NB4 (cell line): ENCODE measurements at regions not wholly inside any gene's neighbourhood (a gene's known extent, or its start where the extent isn't known, plus 50 kb on each side); places are given as distances from the start of the nearest gene placed in this dataset.

Source experiments
- DNase-seq: peaks from one replicate; pipeline ENCODE4 v3.0.0; 2010; ENCODE audit warnings: low read depth
- H3K4me3 ChIP-seq: one replicate; pipeline ENCODE4 v1.5.1; 2011; ENCODE audit warnings: mild to moderate bottlenecking, low read depth, low read length, moderate library complexity
- CTCF ChIP-seq: IDR thresholded peaks from one replicate; pipeline ENCODE4 v1.5.1; 2012; ENCODE audit warnings: low read depth, low read length
- MAX ChIP-seq: IDR thresholded peaks from 2 replicates; pipeline ENCODE4 v1.6.1; 2011; ENCODE audit warnings: low read depth, low read length
- MYC ChIP-seq: IDR thresholded peaks from 2 replicates; pipeline ENCODE4 v1.6.1; 2011; ENCODE audit warnings: low read depth, low read length
- POLR2A ChIP-seq: IDR thresholded peaks from 2 replicates; pipeline ENCODE4 v1.6.1; 2011; ENCODE audit warnings: mild to moderate bottlenecking; ENCODE audit not compliant: insufficient read length; ENCODE audit errors: extremely low read depth

GRCh38 chr18:52227536-52227935, 112.5 kb upstream of the DCC start:
- TF ChIP-seq POLR2A (no peak), MYC (no peak), CTCF (no peak), MAX (no peak)
- H3K4me3 ChIP-seq, result no peak overlapping the region
- DNase-seq, result no peak

- no peak for DNase-seq
- H3K4me3 ChIP-seq, result no peak overlapping the region
- TF ChIP-seq MAX (no peak), MYC (no peak), POLR2A (no peak), CTCF (no peak)
Measured at GRCh38 chr18:52228166-52228565, 111.8 kb upstream of the DCC start.

GRCh38 chr18:52236131-52236530, 103.9 kb upstream of the DCC start:
- no peak for TF ChIP-seq CTCF
- no peak for TF ChIP-seq MAX
- TF ChIP-seq POLR2A, result no peak
- TF ChIP-seq MYC, result no peak
- DNase-seq, result no peak
- no peak overlapping the region for H3K4me3 ChIP-seq

- DNase-seq, result peak; percentile 0
- no peak overlapping the region for H3K4me3 ChIP-seq
- no peak for TF ChIP-seq MYC
- no peak for TF ChIP-seq MAX
- no peak for TF ChIP-seq CTCF
- TF ChIP-seq POLR2A, result no peak
Measured at GRCh38 chr18:52237551-52237950, 102.4 kb upstream of the DCC start.

- DNase-seq, result no peak
- TF ChIP-seq MAX (no peak), POLR2A (no peak), CTCF (no peak), MYC (no peak)
- no peak overlapping the region for H3K4me3 ChIP-seq
Measured at GRCh38 chr18:52242711-52243110, 97.3 kb upstream of the DCC start.

GRCh38 chr18:52244658-52245057, 95.3 kb upstream of the DCC start:
- DNase-seq, result no peak
- H3K4me3 ChIP-seq, result no peak overlapping the region
- no peak for TF ChIP-seq CTCF
- no peak for TF ChIP-seq MYC
- no peak for TF ChIP-seq POLR2A
- no peak for TF ChIP-seq MAX
